GDM1 (cell line): ENCODE measurements at regions not wholly inside any gene's neighbourhood (a gene's known extent, or its start where the extent isn't known, plus 50 kb on each side); places are given as distances from the start of the nearest gene placed in this dataset.
"Not testable (repeated sequence)": the region's sequence is repeated elsewhere in the genome, so short reads cannot be mapped to it uniquely, and the experiment has no call there.

ENCODE experiments used
- DNase-seq: peaks from one replicate; lab custom pipeline; 2025; lab: John Stamatoyannopoulos, UW

- no peak for DNase-seq
These were observed 1003.2 kb upstream of the PCDH20 start for GRCh38 chr13:62418872-62419271.

- no peak for DNase-seq
These were observed 1002.7 kb upstream of the PCDH20 start for GRCh38 chr13:62418376-62418775.

GRCh38 chr13:62407871-62408270, 992.2 kb upstream of the PCDH20 start:
- DNase-seq: no peak

- DNase-seq: no peak
These were observed 972.9 kb upstream of the PCDH20 start for GRCh38 chr13:62388515-62388914.

GRCh38 chr13:62387647-62388046, 972.0 kb upstream of the PCDH20 start:
- no peak for DNase-seq

GRCh38 chr13:62379241-62379640, 963.6 kb upstream of the PCDH20 start:
- not testable (repeated sequence) for DNase-seq

- no peak for DNase-seq
These were observed 962.2 kb upstream of the PCDH20 start for GRCh38 chr13:62377838-62378237.

GRCh38 chr13:62375653-62376052, 960.0 kb upstream of the PCDH20 start:
- DNase-seq: no peak

- DNase-seq: no peak
These were observed 956.1 kb upstream of the PCDH20 start for GRCh38 chr13:62371737-62372136.

- DNase-seq: not testable (repeated sequence)
These were observed 952.3 kb upstream of the PCDH20 start for GRCh38 chr13:62367971-62368370.

GRCh38 chr13:62360609-62361008, 945.0 kb upstream of the PCDH20 start:
- DNase-seq: no peak

GRCh38 chr13:62358646-62358932, 942.9 kb upstream of the PCDH20 start:
- no peak for DNase-seq

- peak; percentile 51 for DNase-seq
These were observed 942.4 kb upstream of the PCDH20 start for GRCh38 chr13:62357887-62358645.

GRCh38 chr13:62356977-62357376, 941.3 kb upstream of the PCDH20 start:
- DNase-seq: no peak

GRCh38 chr13:62337109-62337880, 921.6 kb upstream of the PCDH20 start:
- no peak for DNase-seq

- DNase-seq: no peak
These were observed 920.9 kb upstream of the PCDH20 start for GRCh38 chr13:62336507-62336906.

GRCh38 chr13:62333466-62333865, 917.8 kb upstream of the PCDH20 start:
- no peak for DNase-seq

GRCh38 chr13:62331384-62331783, 915.7 kb upstream of the PCDH20 start:
- DNase-seq: no peak

GRCh38 chr13:62327367-62327766, 911.7 kb upstream of the PCDH20 start:
- no peak for DNase-seq

- no peak for DNase-seq
These were observed 909.2 kb upstream of the PCDH20 start for GRCh38 chr13:62324842-62325241.

- DNase-seq: no peak
These were observed 906.2 kb upstream of the PCDH20 start for GRCh38 chr13:62321895-62322294.

GRCh38 chr13:62321139-62321538, 905.5 kb upstream of the PCDH20 start:
- no peak for DNase-seq
